PC-3 (cell line): ENCODE measurements at regions not wholly inside any gene's neighbourhood (a gene's known extent, or its start where the extent isn't known, plus 50 kb on each side); places are given as distances from the start of the nearest gene placed in this dataset.

Experiments used
- EZH2 ChIP-seq: fragments of 300-600 bp; sonication (generic); IDR thresholded peaks from one replicate; pipeline ENCODE4 v1.6.1; 2017; ENCODE audit warnings: antibody characterized with exemption, mild to moderate bottlenecking, low read length; ENCODE audit not compliant: unreplicated experiment
- EZH2phosphoT487 ChIP-seq: fragments of 300-600 bp; sonication (generic); IDR thresholded peaks from 2 replicates; pipeline ENCODE4 v1.6.1; 2018; ENCODE audit warnings: mild to moderate bottlenecking, antibody characterized with exemption, low read length, borderline replicate concordance
- TF ChIP-seq, protein P1 (sequence below): fragments of 300-600 bp; sonication (generic); conservative IDR thresholded peaks from 2 replicates; pipeline ENCODE4 v1.5.1; 2017; ENCODE audit warnings: antibody characterized with exemption, low read depth, mild to moderate bottlenecking, low read length

DNA sequence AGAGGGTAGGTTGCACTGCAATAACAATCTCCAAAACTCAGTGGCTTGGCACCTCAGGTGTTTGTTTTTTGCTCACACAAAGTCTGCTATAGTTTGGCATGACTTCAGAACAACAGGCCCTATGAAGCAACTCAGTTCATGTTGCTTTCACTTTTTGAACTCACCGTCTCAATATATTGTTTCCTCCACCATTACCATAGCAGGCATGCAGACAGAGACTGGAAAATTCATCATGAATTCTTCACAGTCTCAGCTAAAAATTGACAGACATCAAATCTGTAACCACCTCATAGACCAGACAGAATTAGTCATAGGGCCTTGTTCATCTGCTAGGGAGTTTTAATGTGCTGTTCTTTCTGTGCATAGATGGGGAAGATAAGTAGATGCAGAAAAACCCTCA lies 161.4 kb upstream of the POU1F1 start:
- TF ChIP-seq, protein P1, sequence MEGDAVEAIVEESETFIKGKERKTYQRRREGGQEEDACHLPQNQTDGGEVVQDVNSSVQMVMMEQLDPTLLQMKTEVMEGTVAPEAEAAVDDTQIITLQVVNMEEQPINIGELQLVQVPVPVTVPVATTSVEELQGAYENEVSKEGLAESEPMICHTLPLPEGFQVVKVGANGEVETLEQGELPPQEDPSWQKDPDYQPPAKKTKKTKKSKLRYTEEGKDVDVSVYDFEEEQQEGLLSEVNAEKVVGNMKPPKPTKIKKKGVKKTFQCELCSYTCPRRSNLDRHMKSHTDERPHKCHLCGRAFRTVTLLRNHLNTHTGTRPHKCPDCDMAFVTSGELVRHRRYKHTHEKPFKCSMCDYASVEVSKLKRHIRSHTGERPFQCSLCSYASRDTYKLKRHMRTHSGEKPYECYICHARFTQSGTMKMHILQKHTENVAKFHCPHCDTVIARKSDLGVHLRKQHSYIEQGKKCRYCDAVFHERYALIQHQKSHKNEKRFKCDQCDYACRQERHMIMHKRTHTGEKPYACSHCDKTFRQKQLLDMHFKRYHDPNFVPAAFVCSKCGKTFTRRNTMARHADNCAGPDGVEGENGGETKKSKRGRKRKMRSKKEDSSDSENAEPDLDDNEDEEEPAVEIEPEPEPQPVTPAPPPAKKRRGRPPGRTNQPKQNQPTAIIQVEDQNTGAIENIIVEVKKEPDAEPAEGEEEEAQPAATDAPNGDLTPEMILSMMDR: no peak
- no peak for TF ChIP-seq EZH2phosphoT487
- TF ChIP-seq EZH2: no peak
